Fibroblast of skin of right quadriceps (primary cell): ENCODE measurements at regions not wholly inside any gene's neighbourhood (a gene's known extent, or its start where the extent isn't known, plus 50 kb on each side); places are given as distances from the start of the nearest gene placed in this dataset.

Experiments used
- DNase-seq: peaks from one replicate; pipeline ENCODE4 v3.0.0-alpha.2; 2013

DNA sequence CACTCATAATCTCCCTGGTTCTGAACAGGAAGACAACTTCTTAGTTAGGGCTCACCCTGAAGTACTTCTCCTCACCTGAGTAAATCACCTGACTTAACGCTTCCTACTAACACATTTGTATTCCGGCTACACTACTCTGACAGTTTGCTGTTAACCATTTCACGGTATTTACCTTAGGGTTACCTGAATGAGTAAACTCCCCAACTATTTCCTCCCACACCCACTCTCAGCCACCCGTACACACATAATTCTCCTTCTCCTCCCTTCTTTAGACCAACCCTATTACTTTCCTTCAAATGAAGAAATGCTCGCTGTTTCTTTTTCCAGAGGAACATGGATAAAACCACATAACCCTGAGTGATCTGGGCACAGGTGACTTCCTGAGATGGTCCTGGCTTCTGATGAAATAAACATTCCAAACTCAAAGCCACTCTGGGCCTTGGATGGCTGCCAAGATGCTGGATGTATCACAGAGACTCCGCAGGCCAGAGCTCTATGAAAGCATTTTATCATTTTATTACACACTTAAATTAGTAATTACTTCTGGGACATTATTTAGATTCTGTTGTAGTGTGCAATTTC is 183.6 kb upstream of the ATP11B start:
- no peak for DNase-seq

DNA sequence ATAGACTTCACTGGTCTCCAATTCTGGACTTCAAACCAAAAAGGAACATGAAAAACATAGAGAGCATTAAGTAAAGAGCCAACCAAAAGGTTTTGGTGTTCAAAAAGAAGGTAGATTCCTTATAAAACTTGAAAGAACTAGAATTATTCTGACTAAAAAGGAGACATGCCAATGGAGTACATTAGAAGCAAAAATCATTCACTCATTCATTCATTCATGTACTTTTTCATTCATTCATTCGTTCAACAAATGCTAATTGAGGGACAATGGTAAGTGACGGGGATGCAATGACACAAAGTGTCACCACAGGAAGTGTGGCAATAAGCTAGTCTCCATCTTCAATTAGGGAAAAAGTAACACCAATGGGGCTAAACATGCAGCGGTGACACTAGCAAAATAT is 181.0 kb upstream of the ATP11B start:
- no peak for DNase-seq

GRCh38 chr3:182617500-182617899 is 175.8 kb upstream of the ATP11B start:
- DNase-seq, result no peak

DNA sequence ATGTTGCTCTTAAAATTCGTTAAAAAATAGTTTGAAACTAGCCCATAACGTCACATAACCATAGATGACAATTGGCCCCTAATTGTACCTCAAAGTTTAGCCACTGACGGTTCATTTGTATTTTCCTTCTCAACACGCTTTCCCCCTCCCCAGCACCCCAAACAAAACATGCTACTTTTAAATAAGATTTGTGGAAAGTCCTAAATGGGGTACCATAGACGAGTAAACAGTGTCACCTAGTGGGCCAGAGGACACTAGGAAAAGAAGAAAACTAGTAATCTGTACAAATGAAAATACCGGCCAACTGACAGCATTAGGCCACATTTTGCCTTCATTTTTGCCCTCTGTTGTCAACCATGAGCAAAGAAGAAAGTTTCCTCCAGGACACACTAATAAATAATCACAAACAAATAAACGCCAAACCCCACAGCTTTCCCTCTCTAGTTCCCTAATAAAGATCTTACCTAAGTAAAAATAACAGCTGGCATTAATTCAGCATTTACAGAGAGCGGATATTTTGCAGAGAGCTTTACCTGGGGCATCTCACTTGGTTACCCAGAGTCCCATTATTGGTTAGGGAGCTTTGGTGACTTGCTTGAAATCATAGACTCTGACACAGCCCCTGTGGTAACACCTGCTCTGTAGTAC is 175.1 kb upstream of the ATP11B start:
- peak; percentile 5 for DNase-seq

DNA sequence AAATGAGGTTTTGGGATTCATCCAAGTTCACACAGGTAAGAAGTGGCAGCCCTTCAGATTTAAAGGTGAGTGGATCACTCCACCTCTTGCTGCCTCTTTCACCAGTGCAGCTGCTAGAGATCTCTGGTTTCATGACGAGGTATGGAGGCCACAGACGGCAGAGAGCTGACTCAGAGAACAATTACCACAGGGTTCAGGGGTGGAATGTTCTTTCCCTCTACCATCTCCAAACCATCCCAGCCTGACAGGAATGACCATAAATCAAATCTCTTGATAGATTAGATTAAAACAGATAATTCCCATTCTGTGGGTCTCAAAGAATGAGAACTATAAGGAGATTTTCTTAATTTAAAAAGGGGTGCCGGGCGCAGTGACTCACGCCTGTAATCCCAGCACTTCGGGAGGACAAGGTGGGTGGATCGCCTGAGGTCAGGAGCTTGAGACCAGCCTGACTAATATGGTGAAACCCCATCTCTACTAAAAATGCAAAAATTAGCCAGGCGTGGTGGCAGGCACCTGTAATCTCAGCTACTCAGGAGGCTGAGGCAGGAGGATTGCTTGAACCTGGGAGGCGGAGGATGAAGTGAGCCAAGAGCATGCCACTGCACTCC is 174.2 kb upstream of the ATP11B start:
- DNase-seq, result peak; percentile 35

DNA sequence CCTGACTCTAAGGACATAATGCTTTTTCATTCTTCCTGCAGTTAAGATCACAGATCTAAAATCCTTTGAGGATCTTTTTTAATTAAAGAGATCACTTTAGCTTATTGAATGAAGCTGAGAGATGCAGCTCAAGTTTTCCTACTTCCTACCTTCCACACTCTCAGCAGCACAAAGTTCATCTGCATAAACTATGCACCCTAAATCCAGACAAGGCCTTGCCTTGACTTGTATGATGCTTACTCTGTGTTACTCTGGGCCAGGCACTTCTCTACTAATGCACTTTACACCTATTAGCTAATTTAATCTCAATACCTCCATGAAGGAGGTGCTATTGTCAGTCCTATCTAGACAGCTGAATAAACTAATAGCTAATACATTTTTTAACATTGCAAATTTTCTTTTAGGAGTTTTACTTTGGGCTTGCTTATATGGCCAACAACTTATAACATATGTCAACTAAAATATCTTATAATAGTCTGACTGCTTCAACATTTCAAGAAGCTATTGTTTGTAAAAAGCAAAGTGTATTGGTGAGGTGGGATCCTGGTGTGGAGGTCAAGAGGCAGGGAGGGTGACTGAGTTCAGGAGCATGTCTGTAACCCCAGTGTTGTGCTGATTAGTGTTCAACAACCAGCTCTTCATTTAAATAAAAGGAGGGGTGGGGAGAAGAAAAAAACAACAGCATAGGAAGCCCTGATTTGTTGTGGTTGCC is 172.4 kb upstream of the ATP11B start:
- DNase-seq, result no peak

DNA sequence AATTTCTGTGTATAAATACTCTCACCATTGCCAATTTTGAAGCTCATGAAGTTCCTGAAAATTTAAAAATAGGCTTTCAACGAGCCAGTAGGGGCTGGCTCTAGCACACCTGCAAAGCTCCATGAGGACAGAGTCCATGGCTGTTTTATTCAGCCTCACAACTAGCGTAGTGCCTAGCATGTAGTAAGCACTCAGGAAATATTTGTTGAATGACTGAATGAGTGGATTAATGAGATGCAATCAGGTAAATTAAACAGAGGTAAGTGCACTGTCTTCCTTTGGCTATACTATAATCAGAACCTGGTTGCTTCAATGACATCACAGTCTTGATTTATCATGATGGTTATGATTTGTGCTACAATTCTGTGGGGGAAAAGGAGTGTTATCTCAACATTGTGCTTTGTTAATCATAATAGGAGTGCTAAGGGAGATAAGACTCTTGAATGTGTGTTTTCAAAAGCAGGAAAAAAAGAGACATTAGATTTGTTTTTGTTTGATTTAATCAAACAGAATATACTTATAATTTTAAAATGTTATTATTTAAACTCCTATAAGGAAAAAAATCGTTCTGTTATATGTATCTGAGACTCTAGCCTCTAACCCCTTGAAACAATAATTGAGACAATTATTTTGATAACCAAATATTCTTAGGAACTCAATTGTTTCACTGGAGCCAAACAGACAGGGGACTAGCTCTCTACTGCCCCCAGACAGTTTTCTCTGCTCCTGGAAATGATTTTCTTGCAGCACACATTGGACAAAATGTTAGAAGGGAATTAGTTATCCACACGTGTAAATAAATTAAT is 171.7 kb upstream of the ATP11B start:
- no peak for DNase-seq

- no peak for DNase-seq
Observed at GRCh38 chr3:182622241-182622545, 171.1 kb upstream of the ATP11B start.

GRCh38 chr3:182626484-182627467 is 166.5 kb upstream of the ATP11B start:
- DNase-seq, result no peak

GRCh38 chr3:182628531-182628930 is 164.8 kb upstream of the ATP11B start:
- DNase-seq, result no peak

- DNase-seq, result no peak
Observed at GRCh38 chr3:182629521-182629920, 163.8 kb upstream of the ATP11B start.

DNA sequence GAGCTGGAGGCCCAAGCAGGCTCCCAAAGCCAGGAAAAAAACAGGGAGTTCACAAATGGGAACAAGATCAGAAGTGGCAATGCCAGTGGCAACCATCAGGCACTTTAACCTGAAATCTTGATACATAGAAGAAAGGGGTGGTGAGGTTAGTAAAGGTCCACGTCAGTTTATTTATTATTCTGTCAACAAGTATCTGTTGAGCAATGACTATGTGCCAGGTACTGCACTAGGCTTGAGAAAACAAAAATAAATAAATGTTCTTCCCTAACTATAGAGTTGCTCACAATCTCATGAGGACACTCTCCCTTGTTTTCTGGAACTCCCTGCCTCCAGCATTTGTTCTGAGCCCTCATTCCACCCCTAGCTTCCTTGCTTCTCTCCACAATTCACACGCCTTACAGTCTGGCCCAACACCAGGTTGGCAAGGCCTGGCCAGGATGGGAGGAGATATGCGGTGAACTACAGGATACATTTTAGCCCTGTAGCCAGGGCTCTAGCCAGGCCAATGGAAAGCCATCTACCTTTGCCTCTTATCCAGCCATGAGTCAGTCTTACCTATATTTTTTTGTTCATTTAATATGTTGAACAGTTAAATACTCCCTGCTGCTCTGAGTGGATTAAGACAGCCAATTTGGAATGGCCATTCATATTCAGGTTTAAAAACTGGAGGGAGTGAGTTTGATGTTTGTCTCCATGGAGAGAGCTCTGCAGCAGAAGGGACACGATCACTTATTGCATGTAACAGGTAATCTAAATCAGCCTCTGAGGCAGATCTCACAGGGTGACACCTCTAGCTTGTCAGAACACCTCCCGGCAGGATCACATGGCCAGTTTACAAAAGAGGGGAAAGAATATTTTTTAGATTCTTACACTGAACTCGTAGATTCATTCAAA is 161.9 kb upstream of the ATP11B start:
- DNase-seq, result no peak

DNA sequence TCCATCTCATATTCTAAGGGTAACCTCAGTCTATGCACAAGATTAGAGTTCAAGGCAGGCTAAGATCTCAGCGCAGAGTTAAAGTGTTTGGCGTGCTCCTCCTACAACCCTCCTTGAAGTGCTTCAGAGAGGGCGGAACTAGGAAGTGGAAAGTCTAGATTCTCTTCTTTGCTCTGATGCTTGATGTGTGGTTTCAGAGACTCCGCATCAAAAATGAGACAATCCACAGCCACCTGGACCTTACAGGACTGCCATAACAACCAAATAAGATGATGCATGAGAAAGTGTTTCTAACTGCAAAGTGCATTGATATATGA is 161.3 kb upstream of the ATP11B start:
- DNase-seq, result no peak

GRCh38 chr3:182633186-182633585 is 160.1 kb upstream of the ATP11B start:
- no peak for DNase-seq

GRCh38 chr3:182636646-182637045 is 156.7 kb upstream of the ATP11B start:
- DNase-seq, result no peak

DNA sequence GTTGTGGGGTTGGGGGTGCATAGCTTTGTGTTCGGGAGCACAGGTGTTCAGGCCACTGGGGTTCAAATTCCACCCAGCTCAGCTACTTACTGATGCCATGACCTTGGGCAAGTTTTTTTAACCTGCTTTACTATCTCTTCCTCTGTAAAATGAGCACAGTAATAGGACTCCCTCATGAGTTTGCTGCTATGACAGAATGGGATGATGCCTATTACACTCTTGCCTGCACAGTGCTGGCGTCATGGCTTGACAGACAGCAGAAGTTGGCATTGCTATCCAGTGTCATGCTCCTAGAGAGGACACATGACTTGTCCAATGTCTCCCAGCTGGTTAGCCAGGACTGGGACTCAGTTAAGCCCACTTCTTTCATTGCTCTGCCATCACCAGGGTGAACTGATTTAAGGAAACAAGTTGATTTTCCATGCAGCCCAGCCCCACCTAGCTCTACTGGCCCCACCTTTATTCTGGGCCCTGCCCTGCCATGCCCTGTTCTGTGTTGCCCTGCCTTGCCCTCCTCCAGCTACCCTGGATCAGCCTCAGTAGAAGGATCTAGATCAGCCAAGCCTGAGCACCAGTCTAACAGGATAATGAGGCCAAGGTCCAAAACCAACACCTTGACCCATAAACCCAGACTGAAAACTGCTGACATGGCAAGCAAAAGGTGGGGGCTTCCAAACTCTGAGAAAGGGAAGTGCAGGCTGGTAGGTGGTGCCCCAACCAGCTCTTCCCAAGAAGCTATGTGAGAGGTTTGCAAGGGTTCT is 155.8 kb upstream of the ATP11B start:
- no peak for DNase-seq

GRCh38 chr3:182644013-182644412 is 149.3 kb upstream of the ATP11B start:
- no peak for DNase-seq

GRCh38 chr3:182644790-182645433 is 148.4 kb upstream of the ATP11B start:
- no peak for DNase-seq

- DNase-seq, result no peak
Observed at GRCh38 chr3:182650568-182651128, 142.7 kb upstream of the ATP11B start.

DNA sequence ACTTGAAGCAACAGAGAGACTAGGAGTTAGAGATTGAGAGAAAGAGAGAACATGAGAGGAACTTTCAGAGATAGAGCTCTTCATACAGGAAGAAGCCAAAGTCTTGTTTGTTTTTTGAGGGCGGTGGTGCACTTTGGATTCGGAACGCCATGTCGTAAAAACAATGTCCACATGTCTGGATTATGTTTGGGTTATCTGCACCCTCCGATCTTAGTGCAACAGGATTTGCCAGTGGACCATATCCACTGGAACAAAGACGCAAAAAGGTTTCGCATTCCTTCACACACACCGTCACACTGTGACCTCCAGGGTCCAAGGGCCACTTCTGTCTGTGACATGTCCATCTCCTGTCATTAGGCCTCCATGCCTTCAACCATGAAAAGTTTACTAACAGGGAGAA is 141.8 kb upstream of the ATP11B start:
- no peak for DNase-seq
